ENCODE measurements at regions not wholly inside any gene's neighbourhood (a gene's known extent, or its start where the extent isn't known, plus 50 kb on each side); places are given as distances from the start of the nearest gene placed in this dataset.

GRCh38 chr15:69668039-69668705 lies 215.6 kb downstream of the RPLP1 start:
- Histone ChIP-seq H4K20me1 (ENCODE audit: control insufficient read depth, extremely low read depth, insufficient read depth, low read length) (no peaks in the 10 kb centered on the region), H2AFZ (ENCODE audit: control insufficient read depth, low read length) (no peak overlapping the region), H3K4me2 (ENCODE audit: control insufficient read depth, extremely low read depth, insufficient read depth, low read depth, low read length) (no peak overlapping the region), H3K27ac (ENCODE audit: control insufficient read depth, insufficient read depth, low read length) (no peak overlapping the region), H3K9me3 (ENCODE audit: control insufficient read depth, low read depth, low read length) (no peaks in the 10 kb centered on the region), H3K36me3 (ENCODE audit: control insufficient read depth in 2 of 2, extremely low read depth in 1 of 2, insufficient read depth in 2 of 2, low read length in 2 of 2) (no peaks in the 10 kb centered on the region), H3K4me1 (ENCODE audit: control insufficient read depth, extremely low read depth, insufficient read depth, low read length) (no peaks in the 10 kb centered on the region), H3K9ac (ENCODE audit: control insufficient read depth, extremely low read depth, insufficient read depth, low read length) (no peak overlapping the region), H3K4me3 (ENCODE audit: control insufficient read depth in 2 of 3, extremely low read depth in 1 of 3, insufficient read depth in 2 of 3, low read depth in 1 of 3, low read length in 3 of 3) (no peak overlapping the region), H3K79me2 (ENCODE audit: control insufficient read depth, insufficient read depth, low read length) (no peaks in the 10 kb centered on the region), H3K27me3 (ENCODE audit: control insufficient read depth, extremely low read depth, insufficient read depth, low read length) (peaks cover 43% of the 10 kb centered on the region), H3K9me1 (ENCODE audit: control insufficient read depth, extremely low read depth, insufficient read depth, low read length) (no peaks in the 10 kb centered on the region)
- dilution Hi-C loops (cut with MboI; ENCODE audit: extremely low pct_ligation_motif_present, low sequenced_read_pairs) = no loop called here
- no peak for DNase-seq (ENCODE audit: low read depth, low spot score)
- TF ChIP-seq CTCF (optimal IDR thresholded peaks at IDR 0.05 in 1 of 3, IDR thresholded peaks at IDR 0.05 in 1 of 3, conservative IDR thresholded peaks at IDR 0.05 in 1 of 3; ENCODE audit: extremely low read depth in 1 of 3, insufficient read depth in 2 of 3, low read length in 3 of 3) = no peak
- TF ChIP-seq EZH2 (IDR thresholded peaks at IDR 0.05; ENCODE audit: low read length) = no peak
- FAIRE-seq = no peak

- FAIRE-seq = no peak
- no peak for TF ChIP-seq CTCF (optimal IDR thresholded peaks at IDR 0.05 in 1 of 3, IDR thresholded peaks at IDR 0.05 in 1 of 3, conservative IDR thresholded peaks at IDR 0.05 in 1 of 3; ENCODE audit: extremely low read depth in 1 of 3, insufficient read depth in 2 of 3, low read length in 3 of 3)
- no peak for TF ChIP-seq EZH2 (IDR thresholded peaks at IDR 0.05; ENCODE audit: low read length)
- no peaks in the 10 kb centered on the region for H3K9me3 ChIP-seq (ENCODE audit: control insufficient read depth, low read depth, low read length)
- no peak overlapping the region for H3K4me2 ChIP-seq (ENCODE audit: control insufficient read depth, extremely low read depth, insufficient read depth, low read depth, low read length)
- H3K4me3 ChIP-seq (ENCODE audit: control insufficient read depth in 2 of 3, extremely low read depth in 1 of 3, insufficient read depth in 2 of 3, low read depth in 1 of 3, low read length in 3 of 3) = no peak overlapping the region
- no peak overlapping the region for H3K27ac ChIP-seq (ENCODE audit: control insufficient read depth, insufficient read depth, low read length)
- H3K4me1 ChIP-seq (ENCODE audit: control insufficient read depth, extremely low read depth, insufficient read depth, low read length) = no peaks in the 10 kb centered on the region
- H3K79me2 ChIP-seq (ENCODE audit: control insufficient read depth, insufficient read depth, low read length) = no peaks in the 10 kb centered on the region
- H2AFZ ChIP-seq (ENCODE audit: control insufficient read depth, low read length) = no peak overlapping the region
- H3K9me1 ChIP-seq (ENCODE audit: control insufficient read depth, extremely low read depth, insufficient read depth, low read length) = no peaks in the 10 kb centered on the region
- dilution Hi-C loops (cut with MboI; ENCODE audit: extremely low pct_ligation_motif_present, low sequenced_read_pairs) = no loop called here
- H3K36me3 ChIP-seq (ENCODE audit: control insufficient read depth in 2 of 2, extremely low read depth in 1 of 2, insufficient read depth in 2 of 2, low read length in 2 of 2) = no peaks in the 10 kb centered on the region
- no peak overlapping the region for H3K9ac ChIP-seq (ENCODE audit: control insufficient read depth, extremely low read depth, insufficient read depth, low read length)
- H3K27me3 ChIP-seq (ENCODE audit: control insufficient read depth, extremely low read depth, insufficient read depth, low read length) = peaks cover 36% of the 10 kb centered on the region
- no peak for DNase-seq (ENCODE audit: low read depth, low spot score)
- no peaks in the 10 kb centered on the region for H4K20me1 ChIP-seq (ENCODE audit: control insufficient read depth, extremely low read depth, insufficient read depth, low read length)
These were observed 216.3 kb downstream of the RPLP1 start for GRCh38 chr15:69668963-69669362.

All from keratinocyte (primary cell).